Urothelium cell line (cell line): ENCODE measurements at regions not wholly inside any gene's neighbourhood (a gene's known extent, or its start where the extent isn't known, plus 50 kb on each side); places are given as distances from the start of the nearest gene placed in this dataset.

Experiments
- DNase-seq: peaks from one replicate; pipeline ENCODE4 v3.0.0; 2011; ENCODE audit warnings: low spot score, mixed read lengths
- FAIRE-seq: peaks from 2 replicates; lab custom pipeline; 2011; peaks lifted over from hg19 to GRCh38; lab: Jason Lieb, UNC

GRCh38 chr5:175579742-175580432 lies 78.0 kb upstream of the HRH2 start:
- no peak for FAIRE-seq
- DNase-seq, result no peak

GRCh38 chr5:175582697-175583096 lies 75.2 kb upstream of the HRH2 start:
- DNase-seq (no peak), FAIRE-seq (no peak)

- FAIRE-seq, result no peak
- no peak for DNase-seq
These were observed 72.3 kb upstream of the HRH2 start for GRCh38 chr5:175585567-175585966.

- no peak for FAIRE-seq
- no peak for DNase-seq
These were observed 69.0 kb upstream of the HRH2 start for GRCh38 chr5:175588709-175589429.

- FAIRE-seq (no peak), DNase-seq (no peak)
These were observed 68.2 kb upstream of the HRH2 start for GRCh38 chr5:175589714-175590113.

- FAIRE-seq (no peak), DNase-seq (peak; percentile 82)
These were observed 67.4 kb upstream of the HRH2 start for GRCh38 chr5:175590471-175590881.

GRCh38 chr5:175591293-175591692 lies 66.6 kb upstream of the HRH2 start:
- no peak for FAIRE-seq
- DNase-seq, result no peak

GRCh38 chr5:175593794-175594193 lies 64.1 kb upstream of the HRH2 start:
- DNase-seq, result no peak
- no peak for FAIRE-seq

- FAIRE-seq (no peak), DNase-seq (no peak)
These were observed 62.0 kb upstream of the HRH2 start for GRCh38 chr5:175595905-175596304.

- DNase-seq (no peak), FAIRE-seq (no peak)
These were observed 61.1 kb upstream of the HRH2 start for GRCh38 chr5:175596761-175597189.

GRCh38 chr5:175597718-175598117 lies 60.2 kb upstream of the HRH2 start:
- no peak for FAIRE-seq
- no peak for DNase-seq

- no peak for FAIRE-seq
- no peak for DNase-seq
These were observed 59.1 kb upstream of the HRH2 start for GRCh38 chr5:175598774-175599173.

- no peak for DNase-seq
- FAIRE-seq, result no peak
These were observed 58.7 kb upstream of the HRH2 start for GRCh38 chr5:175599210-175599609.

- DNase-seq (no peak), FAIRE-seq (no peak)
These were observed 53.7 kb upstream of the HRH2 start for GRCh38 chr5:175603987-175604739.

- FAIRE-seq (no peak), DNase-seq (no peak)
These were observed 51.5 kb upstream of the HRH2 start for GRCh38 chr5:175606409-175606808.
